Endodermal cell (in vitro differentiated cells): ENCODE measurements at regions not wholly inside any gene's neighbourhood (a gene's known extent, or its start where the extent isn't known, plus 50 kb on each side); places are given as distances from the start of the nearest gene placed in this dataset.

ENCODE experiments used
- DNase-seq: peaks from one replicate; pipeline ENCODE4 v3.0.0-alpha.2; 2017
- H3K27ac ChIP-seq: 2 replicates; pipeline ENCODE4 v1.5.1; 2013; ENCODE audit warnings: mild to moderate bottlenecking, low read depth, low read length, moderate library complexity
- H3K27me3 ChIP-seq: 2 replicates; pipeline ENCODE4 v1.6.1; 2013; ENCODE audit warnings: mild to moderate bottlenecking, low read length, moderate library complexity; ENCODE audit not compliant: insufficient read depth, control insufficient read depth, poor library complexity, severe bottlenecking
- H3K36me3 ChIP-seq: 2 replicates; pipeline ENCODE4 v1.7.0; 2013; ENCODE audit warnings: mild to moderate bottlenecking, low read length, moderate library complexity; ENCODE audit not compliant: control insufficient read depth, insufficient read depth
- H3K4me1 ChIP-seq: one replicate; pipeline ENCODE4 v1.7.0; 2013; ENCODE audit warnings: low read length; ENCODE audit not compliant: control insufficient read depth, insufficient read depth
- H3K4me3 ChIP-seq: 2 replicates; pipeline ENCODE4 v1.5.1; 2013; ENCODE audit warnings: mild to moderate bottlenecking, low read length, moderate library complexity
- H3K9ac ChIP-seq: 2 replicates; pipeline ENCODE4 v1.6.1; 2013; ENCODE audit warnings: mild to moderate bottlenecking, low read length, moderate library complexity; ENCODE audit not compliant: poor library complexity, severe bottlenecking; ENCODE audit errors: extremely low read depth
- H3K9me3 ChIP-seq: 2 replicates; pipeline ENCODE4 v1.6.1; 2013; ENCODE audit warnings: mild to moderate bottlenecking, low read length, moderate library complexity; ENCODE audit not compliant: control insufficient read depth
- H3K27ac Mint-ChIP-seq: 2 replicates; pipeline ENCODE4 v1.8.0; 2020; ENCODE audit warnings: mixed read lengths
- H3K27me3 Mint-ChIP-seq: 2 replicates; pipeline ENCODE4 v1.8.0; 2021; ENCODE audit warnings: mild to moderate bottlenecking, mixed read lengths; ENCODE audit not compliant: insufficient read depth
- H3K36me3 Mint-ChIP-seq: 2 replicates; pipeline ENCODE4 v1.8.0; 2020; ENCODE audit warnings: low read depth, mixed read lengths
- H3K4me1 Mint-ChIP-seq: 2 replicates; pipeline ENCODE4 v1.8.0; 2020; ENCODE audit warnings: mixed read lengths
- H3K4me3 Mint-ChIP-seq: 2 replicates; pipeline ENCODE4 v1.8.0; 2020; ENCODE audit warnings: mild to moderate bottlenecking, moderate library complexity, mixed read lengths
- H3K9me3 Mint-ChIP-seq: 2 replicates; pipeline ENCODE4 v1.8.0; 2020; ENCODE audit warnings: mild to moderate bottlenecking, mixed read lengths
- WGBS, 2 experiments: methylation state at CpG; one replicate each; pipeline versions ENCODE4 v1.1.5 to v1.1.7; 2013; ENCODE audit warnings: missing lambda C conversion rate in 2 of 2, mixed read lengths in 1 of 2; ENCODE audit not compliant: insufficient coverage in 1 of 2, insufficient read length in 1 of 2; 5-methylcytosine and 5-hydroxymethylcytosine counted together
- TF ChIP-seq, protein P1 (sequence below): fragments of 200-600 bp; sonication (generic); conservative IDR thresholded peaks from 2 replicates; pipeline ENCODE4 v1.5.0; 2021; ENCODE audit warnings: antibody characterized with exemption, mild to moderate bottlenecking

DNA sequence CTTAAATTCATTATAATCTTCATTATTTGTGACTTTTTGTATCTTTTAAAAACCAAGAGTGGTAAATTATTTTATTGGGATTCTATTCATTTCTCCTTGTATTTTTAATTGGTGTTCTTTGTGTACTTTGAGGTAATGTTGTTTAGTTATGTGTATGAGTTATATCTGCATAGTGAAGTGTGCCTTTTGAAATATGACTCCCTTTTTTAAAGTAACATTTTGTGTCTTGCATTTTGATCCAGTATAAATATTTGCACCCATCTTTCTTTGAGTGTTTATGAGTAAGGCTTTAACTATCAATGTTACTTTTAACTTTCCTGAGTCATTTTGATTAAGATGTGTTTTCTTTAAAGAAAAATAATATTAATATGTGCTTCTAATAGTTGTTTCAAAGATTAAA, 90.0 kb upstream of the MYOCD start:
- TF ChIP-seq, protein P1, sequence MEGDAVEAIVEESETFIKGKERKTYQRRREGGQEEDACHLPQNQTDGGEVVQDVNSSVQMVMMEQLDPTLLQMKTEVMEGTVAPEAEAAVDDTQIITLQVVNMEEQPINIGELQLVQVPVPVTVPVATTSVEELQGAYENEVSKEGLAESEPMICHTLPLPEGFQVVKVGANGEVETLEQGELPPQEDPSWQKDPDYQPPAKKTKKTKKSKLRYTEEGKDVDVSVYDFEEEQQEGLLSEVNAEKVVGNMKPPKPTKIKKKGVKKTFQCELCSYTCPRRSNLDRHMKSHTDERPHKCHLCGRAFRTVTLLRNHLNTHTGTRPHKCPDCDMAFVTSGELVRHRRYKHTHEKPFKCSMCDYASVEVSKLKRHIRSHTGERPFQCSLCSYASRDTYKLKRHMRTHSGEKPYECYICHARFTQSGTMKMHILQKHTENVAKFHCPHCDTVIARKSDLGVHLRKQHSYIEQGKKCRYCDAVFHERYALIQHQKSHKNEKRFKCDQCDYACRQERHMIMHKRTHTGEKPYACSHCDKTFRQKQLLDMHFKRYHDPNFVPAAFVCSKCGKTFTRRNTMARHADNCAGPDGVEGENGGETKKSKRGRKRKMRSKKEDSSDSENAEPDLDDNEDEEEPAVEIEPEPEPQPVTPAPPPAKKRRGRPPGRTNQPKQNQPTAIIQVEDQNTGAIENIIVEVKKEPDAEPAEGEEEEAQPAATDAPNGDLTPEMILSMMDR: no peak
- no peak overlapping the region for H3K4me3 Mint-ChIP-seq

DNA sequence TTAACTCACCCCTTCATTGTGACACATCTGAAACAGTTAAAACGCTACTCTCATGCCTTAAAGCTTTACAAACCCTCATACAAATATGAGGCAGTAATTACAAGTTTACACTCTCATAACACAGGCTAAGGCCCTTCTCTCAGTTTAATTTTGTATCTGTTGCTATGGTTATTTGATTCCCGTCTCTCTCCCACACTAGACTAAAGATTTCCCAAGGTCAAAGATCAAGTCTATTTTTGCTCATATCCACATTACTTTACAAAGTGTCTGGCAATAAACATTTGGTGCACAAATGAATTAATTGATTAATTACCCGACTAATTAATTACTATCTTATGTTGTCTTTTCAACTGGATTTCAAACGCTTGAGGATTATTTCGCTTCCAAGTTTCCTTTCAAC, 86.4 kb upstream of the MYOCD start:
- Histone ChIP-seq H3K4me1 (no peaks in the 10 kb centered on the region), H3K36me3 (no peaks in the 10 kb centered on the region), H3K4me3 (no peak overlapping the region), H3K9me3 (peaks cover 13% of the 10 kb centered on the region), H3K9ac (no peak overlapping the region), H3K27ac (no peak overlapping the region), H3K27me3 (no peaks in the 10 kb centered on the region)
- WGBS, 2 experiments: 88 to 91% methylated on average over 3 to 4 of the region's 5 CpGs
- TF ChIP-seq, protein P1: no peak
- H3K36me3 Mint-ChIP-seq: no peaks in the 10 kb centered on the region
- peaks cover 10% of the 10 kb centered on the region for H3K4me1 Mint-ChIP-seq
- no peaks in the 10 kb centered on the region for H3K27me3 Mint-ChIP-seq
- H3K27ac Mint-ChIP-seq: no peak overlapping the region
- no peak overlapping the region for H3K4me3 Mint-ChIP-seq
- H3K9me3 Mint-ChIP-seq: peaks cover 20% of the 10 kb centered on the region
- no peak for DNase-seq

More for the DNA sequence above, 90.0 kb upstream of the MYOCD start:
- H3K36me3 Mint-ChIP-seq: no peaks in the 10 kb centered on the region
- no peak overlapping the region for H3K27ac ChIP-seq
- H3K4me1 Mint-ChIP-seq: peaks cover 7% of the 10 kb centered on the region
- no peaks in the 10 kb centered on the region for H3K27me3 ChIP-seq
- H3K27ac Mint-ChIP-seq: no peak overlapping the region
- H3K4me3 ChIP-seq: no peak overlapping the region
- no peak for DNase-seq
- no peaks in the 10 kb centered on the region for H3K36me3 ChIP-seq
- no peaks in the 10 kb centered on the region for H3K9me3 ChIP-seq
- no peak overlapping the region for H3K9ac ChIP-seq
- no peaks in the 10 kb centered on the region for H3K27me3 Mint-ChIP-seq
- peaks cover 4% of the 10 kb centered on the region for H3K9me3 Mint-ChIP-seq
- H3K4me1 ChIP-seq: no peaks in the 10 kb centered on the region

DNA sequence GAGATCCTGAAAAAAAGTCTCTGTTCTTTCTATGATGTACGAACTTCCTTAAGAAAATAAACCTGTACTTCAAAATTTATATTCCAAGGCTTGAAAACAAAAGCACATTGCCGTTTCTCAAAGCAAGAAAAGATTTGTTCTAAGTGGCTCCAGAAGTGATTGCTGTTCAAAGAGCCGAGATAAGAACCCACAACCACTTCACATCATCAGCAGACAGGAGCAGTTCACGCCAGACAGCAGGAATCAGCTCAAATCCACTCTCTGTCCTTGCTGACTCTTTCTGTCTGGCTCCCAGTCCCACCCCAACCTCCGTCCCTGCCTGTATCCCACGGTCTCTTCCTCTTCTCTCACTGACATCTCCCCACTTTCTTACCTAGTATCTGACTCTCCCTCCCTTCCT, 85.0 kb upstream of the MYOCD start:
- WGBS, 2 experiments: 81 to 85% methylated on average over 4 to 6 of the region's 6 CpGs

More for the DNA sequence above, 85.0 kb upstream of the MYOCD start:
- H3K9ac ChIP-seq: no peak overlapping the region
- Mint-ChIP-seq H3K27ac (no peak overlapping the region), H3K9me3 (peaks cover 20% of the 10 kb centered on the region), H3K4me3 (no peak overlapping the region), H3K36me3 (no peaks in the 10 kb centered on the region), H3K27me3 (no peaks in the 10 kb centered on the region), H3K4me1 (peaks cover 10% of the 10 kb centered on the region)
- no peak overlapping the region for H3K4me3 ChIP-seq
- no peaks in the 10 kb centered on the region for H3K27me3 ChIP-seq
- TF ChIP-seq, protein P1: no peak
- peaks cover 13% of the 10 kb centered on the region for H3K9me3 ChIP-seq
- no peak overlapping the region for H3K27ac ChIP-seq
- DNase-seq: no peak
- no peaks in the 10 kb centered on the region for H3K4me1 ChIP-seq
- no peaks in the 10 kb centered on the region for H3K36me3 ChIP-seq
